T-helper 1 cell treated with Interleukin-12 subunit alpha and Interleukin-12 subunit beta and Interleukin-4 antibody, amounts not matched to agents 30 ng/mL and 1 ng/mL, for 36 hours (primary cell): ENCODE measurements at regions not wholly inside any gene's neighbourhood (a gene's known extent, or its start where the extent isn't known, plus 50 kb on each side); places are given as distances from the start of the nearest gene placed in this dataset.

Experiments used
- intact Hi-C: fragments of 100-400 bp; cut with micrococcal nuclease; formaldehyde crosslinking; loops from one replicate; pipeline ENCODE4 v1.15.1; 2024

GRCh38 chr10:21099291-21100062 is 202.4 kb upstream of the NEBL start:
- intact Hi-C loops, result no loop called here

GRCh38 chr10:21097926-21098355 is 200.8 kb upstream of the NEBL start:
- intact Hi-C loops, result no loop called here

GRCh38 chr10:21095494-21096055 is 198.5 kb upstream of the NEBL start:
- intact Hi-C loops, result no loop called here

GRCh38 chr10:21095073-21095472 is 198.0 kb upstream of the NEBL start:
- intact Hi-C loops, result no loop called here

- intact Hi-C loops, result no loop called here
Measured at GRCh38 chr10:21092683-21093524, 195.8 kb upstream of the NEBL start.

GRCh38 chr10:21090609-21091082 is 193.5 kb upstream of the NEBL start:
- intact Hi-C loops, result no loop called here

- intact Hi-C loops, result no loop called here
Measured at GRCh38 chr10:21087476-21087875, 190.4 kb upstream of the NEBL start.

- intact Hi-C loops, result no loop called here
Measured at GRCh38 chr10:21084700-21085099, 187.6 kb upstream of the NEBL start.

- intact Hi-C loops, result no loop called here
Measured at GRCh38 chr10:21083861-21084260, 186.8 kb upstream of the NEBL start.

- intact Hi-C loops, result no loop called here
Measured at GRCh38 chr10:21082206-21082605, 185.1 kb upstream of the NEBL start.

GRCh38 chr10:21080261-21080660 is 183.2 kb upstream of the NEBL start:
- intact Hi-C loops, result no loop called here

- intact Hi-C loops, result no loop called here
Measured at GRCh38 chr10:21079330-21079658, 182.2 kb upstream of the NEBL start.

- intact Hi-C loops, result no loop called here
Measured at GRCh38 chr10:21078410-21079329, 181.6 kb upstream of the NEBL start.

- intact Hi-C loops, result no loop called here
Measured at GRCh38 chr10:21077681-21078080, 180.6 kb upstream of the NEBL start.

- intact Hi-C loops, result no loop called here
Measured at GRCh38 chr10:21076381-21076780, 179.3 kb upstream of the NEBL start.

GRCh38 chr10:21075880-21076279 is 178.8 kb upstream of the NEBL start:
- intact Hi-C loops, result no loop called here

- intact Hi-C loops, result no loop called here
Measured at GRCh38 chr10:21071001-21071673, 174.0 kb upstream of the NEBL start.

GRCh38 chr10:21069929-21070700 is 173.0 kb upstream of the NEBL start:
- intact Hi-C loops, result no loop called here

GRCh38 chr10:21069278-21069677 is 172.2 kb upstream of the NEBL start:
- intact Hi-C loops, result no loop called here
